HL-60 (cell line): ENCODE measurements at regions not wholly inside any gene's neighbourhood (a gene's known extent, or its start where the extent isn't known, plus 50 kb on each side); places are given as distances from the start of the nearest gene placed in this dataset.

Source experiments
- CTCF ChIP-seq: IDR thresholded peaks from one replicate; pipeline ENCODE4 v1.5.1; 2011; ENCODE audit warnings: low read length, control low read depth, inconsistent platforms; ENCODE audit not compliant: insufficient read depth
- GABPA ChIP-seq: IDR thresholded peaks from 2 replicates; pipeline ENCODE4 v1.6.1; 2012; ENCODE audit warnings: low read depth
- POLR2AphosphoS5 ChIP-seq: IDR thresholded peaks from 2 replicates; pipeline ENCODE4 v1.6.1; 2012; ENCODE audit warnings: low read depth
- REST ChIP-seq: IDR thresholded peaks from 2 replicates; pipeline ENCODE4 v1.6.1; 2012; ENCODE audit warnings: low read depth; ENCODE audit not compliant: insufficient replicate concordance

GRCh38 chr2:76546207-76546606, 835.5 kb upstream of the GCFC2 start:
- no peak for TF ChIP-seq POLR2AphosphoS5
- no peak for TF ChIP-seq CTCF
- TF ChIP-seq REST, result no peak
- TF ChIP-seq GABPA, result no peak
